NCI-H2227 treated with DMSO at 0.1 percent for 48 hours (cell line): ENCODE measurements at regions not wholly inside any gene's neighbourhood (a gene's known extent, or its start where the extent isn't known, plus 50 kb on each side); places are given as distances from the start of the nearest gene placed in this dataset.
A peak's percentile ranks its signal among the peaks of the same experiment; 100 is the strongest.
"Not testable (repeated sequence)": the region's sequence is repeated elsewhere in the genome, so short reads cannot be mapped to it uniquely, and the experiment has no call there.

Experiments used
- DNase-seq: peaks from one replicate; lab custom pipeline; 2025; lab: John Stamatoyannopoulos, UW

DNA sequence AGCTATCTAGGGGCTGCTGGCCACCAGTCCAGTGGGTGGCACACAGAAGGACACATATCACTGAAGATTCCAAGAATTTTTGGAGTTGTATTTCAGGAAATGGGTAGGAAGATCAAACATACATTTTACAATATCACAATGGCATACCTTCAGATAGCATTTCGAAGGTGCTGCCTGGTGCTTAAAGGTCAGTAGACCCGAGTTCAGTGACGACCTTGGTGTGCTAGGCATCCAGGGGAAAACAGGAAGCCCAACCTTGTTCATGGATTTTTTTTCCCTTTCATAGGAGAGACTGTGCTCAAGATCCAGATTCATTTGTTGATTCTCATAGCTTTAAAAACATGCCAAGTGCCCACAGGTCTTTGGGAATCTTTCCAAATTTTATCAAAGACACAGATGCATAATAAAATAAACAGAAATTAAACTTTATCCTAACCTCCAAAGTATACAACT, 51.0 kb upstream of the RCBTB2 start:
- DNase-seq = no peak

DNA sequence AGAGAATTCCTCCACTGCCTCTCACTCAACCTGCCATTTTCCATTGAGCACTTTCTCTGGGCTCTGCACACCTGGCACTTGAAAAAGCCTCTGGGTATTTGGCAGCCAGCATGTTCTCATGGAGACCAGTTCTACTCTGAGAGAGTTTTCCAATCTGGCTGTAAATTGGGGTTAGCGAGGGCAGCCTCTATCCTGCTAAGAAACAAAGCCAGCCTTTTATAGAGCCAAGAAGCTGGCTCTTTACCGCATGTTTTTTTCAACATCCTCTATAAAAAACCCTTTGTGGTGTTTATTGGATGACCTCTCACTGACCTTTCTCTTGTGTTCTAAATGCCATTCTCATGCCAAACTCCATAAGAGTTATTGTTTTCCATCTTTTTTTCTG, 52.6 kb upstream of the RCBTB2 start:
- peak; percentile 36 for DNase-seq

DNA sequence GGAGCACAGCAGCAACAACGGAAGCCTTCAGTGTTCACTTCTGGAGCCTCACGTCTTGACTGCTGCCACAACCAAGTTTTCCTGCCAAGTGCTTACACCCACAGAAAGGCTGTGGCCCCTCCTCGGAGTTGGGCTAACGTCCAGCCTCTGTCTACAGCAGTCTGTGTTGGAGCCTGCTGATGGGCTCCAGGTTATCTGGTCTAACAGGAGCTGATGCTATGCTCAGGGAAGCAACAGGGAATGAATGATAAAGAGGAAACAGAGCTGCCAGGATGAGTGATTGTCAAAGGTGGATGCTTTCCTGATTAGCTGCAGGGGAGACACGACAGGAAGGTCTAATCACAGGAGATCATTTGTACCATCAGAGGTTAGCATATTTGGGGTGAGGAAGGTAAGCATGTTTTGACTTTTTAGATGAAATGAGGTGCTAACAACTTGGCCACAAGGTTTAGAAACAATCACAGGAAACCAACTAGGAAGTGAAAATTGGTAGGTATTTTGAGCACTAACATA, 53.8 kb upstream of the RCBTB2 start:
- no peak for DNase-seq

DNA sequence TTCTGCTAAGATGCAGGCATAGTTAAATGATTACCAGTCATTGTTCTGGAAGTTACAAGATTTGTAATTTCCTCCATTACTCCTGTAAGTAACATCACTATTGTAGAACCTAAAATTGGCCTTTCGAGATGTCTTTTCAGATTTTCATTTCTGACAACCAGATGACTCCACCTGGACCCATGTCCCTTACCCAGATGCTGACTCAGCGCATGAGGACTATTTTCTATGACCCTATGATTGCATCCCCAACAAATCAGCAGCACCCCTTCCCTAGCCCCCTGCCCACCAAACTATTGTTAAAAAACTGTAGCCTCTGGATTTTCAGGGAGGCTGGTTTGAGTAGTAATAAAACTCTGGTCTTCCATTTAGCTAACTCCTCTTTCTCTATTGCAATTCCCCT, 55.2 kb upstream of the RCBTB2 start:
- no peak for DNase-seq

DNA sequence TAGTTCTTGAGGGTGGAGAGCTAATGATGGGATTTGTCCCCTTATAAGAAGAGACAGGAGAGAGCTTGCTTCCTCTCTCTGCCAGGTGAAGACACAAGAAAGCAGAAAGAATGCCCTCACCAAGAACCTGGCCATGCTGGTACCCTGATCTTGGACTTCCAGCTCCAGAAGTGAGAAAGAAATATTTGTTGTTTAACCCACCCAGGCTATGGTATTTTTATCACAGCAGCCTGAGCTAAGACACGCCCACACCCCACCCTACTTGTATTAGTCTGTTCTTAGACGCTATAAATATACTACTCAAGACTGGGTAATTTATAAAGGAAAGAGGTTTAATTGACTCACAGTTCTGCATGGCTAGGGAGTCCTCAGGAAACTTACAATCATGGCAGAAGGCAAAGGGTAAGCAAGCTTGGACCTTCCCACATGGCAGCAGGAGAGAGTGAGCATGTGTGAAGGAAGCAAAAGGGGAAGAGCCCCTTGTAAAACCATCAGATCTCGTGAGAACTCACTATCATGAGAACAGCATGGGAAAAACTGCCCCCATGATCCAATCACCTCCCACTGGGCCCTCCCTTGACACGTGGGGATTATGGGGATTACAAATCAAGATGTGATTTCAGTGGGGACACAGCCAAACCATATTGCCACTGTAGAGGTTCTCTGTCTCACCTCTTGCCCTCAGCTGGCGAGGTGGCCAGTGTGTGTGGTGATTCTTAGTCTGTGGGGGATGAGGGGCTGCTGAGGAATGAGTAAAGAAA, 57.4 kb upstream of the RCBTB2 start:
- DNase-seq = no peak

DNA sequence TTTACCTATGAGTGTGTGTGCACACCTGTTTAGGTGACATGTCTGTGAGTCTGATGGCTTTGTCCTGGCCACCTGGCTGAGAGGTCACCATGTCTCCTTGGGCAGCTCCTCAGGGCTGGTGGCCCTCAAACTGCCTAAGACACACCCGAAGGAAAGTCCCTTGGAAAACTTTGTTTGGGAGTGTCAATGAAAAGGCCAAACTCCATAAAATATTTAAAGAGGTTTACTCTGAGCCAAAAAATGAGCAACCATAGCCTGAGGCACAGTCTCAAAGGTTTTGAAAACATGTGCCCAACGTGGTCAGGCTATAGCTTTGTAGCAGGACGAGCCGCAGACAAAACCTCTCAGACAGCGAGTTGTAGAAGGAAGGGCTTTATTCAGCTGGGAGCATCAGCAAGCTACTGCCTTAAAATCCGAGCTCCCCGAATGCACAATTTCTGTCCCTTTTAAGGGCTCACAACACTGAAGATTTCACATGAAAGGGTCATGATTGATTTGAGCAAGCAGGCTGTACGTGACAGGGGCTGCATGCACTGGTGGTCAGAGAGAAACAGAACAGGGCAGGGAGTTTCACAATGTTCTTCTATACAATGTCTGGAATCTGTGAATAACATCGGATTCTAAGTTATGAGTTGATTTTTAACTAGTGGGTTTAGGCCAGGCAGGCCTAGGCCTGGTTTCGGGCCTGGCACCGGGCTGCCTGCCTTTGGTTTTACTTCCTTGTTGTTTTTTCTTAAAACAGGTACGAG, 58.4 kb upstream of the RCBTB2 start:
- not testable (repeated sequence) for DNase-seq

DNA sequence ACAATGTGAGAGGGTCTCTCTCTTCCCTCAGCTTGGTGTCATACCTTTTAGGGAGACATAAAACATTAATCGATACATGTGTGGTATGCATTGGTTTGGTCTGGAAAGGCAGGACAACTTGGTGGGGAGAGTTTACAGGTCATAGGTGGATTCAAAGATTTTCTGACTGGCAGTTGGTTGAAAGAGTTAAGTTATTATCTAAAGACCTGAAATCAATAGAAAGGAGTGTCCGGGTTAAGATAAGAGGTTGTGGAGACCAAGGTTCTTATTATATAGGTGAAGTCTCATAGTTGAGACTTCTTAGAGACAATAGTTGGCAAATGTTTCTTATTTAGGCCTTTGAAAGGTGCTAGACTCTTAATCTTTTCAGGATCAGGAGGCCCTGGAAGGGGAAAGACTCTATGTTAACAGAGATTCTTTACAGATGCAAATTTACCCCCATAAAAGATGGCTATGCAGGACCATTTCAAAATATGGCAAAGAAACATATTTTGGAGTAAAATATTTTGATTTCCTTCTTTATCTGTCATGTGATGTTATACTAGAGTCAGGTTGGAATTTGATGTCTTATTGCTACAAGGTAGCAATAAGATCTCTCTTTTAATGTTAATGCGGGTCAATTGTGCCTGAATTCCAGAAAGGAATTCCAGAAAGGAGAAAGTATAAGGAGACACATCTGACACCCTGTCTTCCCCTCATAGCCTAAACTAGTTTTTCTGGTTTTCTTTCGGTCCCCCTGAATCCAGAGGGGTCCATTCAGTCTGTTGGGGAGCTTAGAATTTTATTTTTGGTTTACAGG, 59.2 kb upstream of the RCBTB2 start:
- no peak for DNase-seq

DNA sequence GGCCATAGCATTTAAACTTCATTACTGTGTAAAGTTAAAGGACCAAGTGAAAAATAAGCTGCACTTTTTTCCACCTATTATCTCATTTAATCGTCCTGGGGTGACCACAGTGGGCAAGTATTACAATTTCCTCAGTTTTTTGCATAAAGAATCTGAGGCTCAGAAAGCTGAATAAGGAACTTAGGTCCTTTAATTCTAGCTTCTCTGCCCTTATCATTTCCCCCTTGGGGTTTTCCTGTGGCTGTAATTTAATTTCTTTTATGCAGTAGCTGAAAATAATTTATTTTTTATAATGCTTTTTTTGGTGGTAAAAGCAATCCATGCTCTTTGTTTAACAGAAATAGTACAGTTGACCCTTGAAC, 59.8 kb upstream of the RCBTB2 start:
- DNase-seq = no peak

DNA sequence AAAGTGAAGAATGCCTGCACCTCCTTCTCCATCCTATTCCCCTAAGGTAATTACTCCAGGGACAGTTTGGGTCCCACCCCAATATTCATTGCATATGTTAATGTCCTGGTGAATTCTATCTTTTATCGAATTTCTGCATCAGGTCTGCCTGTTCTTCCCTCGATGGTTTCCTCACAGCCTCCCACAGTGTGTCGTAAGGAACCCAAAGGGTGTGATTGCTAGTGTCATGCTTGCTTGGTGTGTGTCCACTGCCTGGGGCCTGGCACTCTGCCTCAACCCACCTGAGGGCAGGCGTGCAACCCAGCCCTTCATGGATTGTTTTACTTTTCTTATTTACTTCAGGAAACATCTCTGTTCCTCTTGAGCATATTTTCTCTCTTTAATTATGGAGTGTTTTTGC, 60.2 kb upstream of the CYSLTR2 start:
- DNase-seq = no peak

DNA sequence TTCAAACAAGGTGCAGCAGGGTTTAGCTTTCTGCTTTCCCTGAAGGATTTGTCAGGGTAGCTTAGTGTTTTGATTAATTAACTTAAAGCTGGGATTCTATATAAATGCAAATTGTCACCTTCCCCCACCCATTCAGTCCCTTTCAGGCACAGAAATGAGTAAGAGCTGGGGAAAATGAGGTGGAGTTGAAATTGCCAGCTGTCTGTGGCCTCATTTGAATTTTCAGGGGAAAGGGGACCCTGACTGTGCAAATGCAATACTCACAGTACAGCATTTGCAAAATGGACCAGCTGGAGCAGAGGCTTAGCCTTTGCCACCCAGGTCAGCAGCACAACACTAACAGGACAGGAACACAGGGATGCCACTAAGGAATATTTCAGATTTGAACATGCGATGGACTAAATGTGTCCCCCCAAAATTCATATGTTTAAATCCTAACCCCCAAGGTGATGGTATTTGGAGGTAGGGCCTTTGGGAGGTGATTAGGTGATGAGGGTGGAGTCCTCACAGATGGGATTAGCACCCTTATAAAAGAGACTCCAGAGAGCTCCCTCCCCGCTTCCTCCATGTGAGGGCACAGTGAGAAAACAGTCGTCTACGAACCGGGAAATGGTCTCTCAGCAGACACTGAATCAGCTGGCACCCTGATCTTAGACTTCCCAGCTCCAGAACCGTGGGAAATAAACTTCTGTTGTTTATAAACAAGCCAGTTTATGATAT, 59.5 kb upstream of the CYSLTR2 start:
- no peak for DNase-seq

DNA sequence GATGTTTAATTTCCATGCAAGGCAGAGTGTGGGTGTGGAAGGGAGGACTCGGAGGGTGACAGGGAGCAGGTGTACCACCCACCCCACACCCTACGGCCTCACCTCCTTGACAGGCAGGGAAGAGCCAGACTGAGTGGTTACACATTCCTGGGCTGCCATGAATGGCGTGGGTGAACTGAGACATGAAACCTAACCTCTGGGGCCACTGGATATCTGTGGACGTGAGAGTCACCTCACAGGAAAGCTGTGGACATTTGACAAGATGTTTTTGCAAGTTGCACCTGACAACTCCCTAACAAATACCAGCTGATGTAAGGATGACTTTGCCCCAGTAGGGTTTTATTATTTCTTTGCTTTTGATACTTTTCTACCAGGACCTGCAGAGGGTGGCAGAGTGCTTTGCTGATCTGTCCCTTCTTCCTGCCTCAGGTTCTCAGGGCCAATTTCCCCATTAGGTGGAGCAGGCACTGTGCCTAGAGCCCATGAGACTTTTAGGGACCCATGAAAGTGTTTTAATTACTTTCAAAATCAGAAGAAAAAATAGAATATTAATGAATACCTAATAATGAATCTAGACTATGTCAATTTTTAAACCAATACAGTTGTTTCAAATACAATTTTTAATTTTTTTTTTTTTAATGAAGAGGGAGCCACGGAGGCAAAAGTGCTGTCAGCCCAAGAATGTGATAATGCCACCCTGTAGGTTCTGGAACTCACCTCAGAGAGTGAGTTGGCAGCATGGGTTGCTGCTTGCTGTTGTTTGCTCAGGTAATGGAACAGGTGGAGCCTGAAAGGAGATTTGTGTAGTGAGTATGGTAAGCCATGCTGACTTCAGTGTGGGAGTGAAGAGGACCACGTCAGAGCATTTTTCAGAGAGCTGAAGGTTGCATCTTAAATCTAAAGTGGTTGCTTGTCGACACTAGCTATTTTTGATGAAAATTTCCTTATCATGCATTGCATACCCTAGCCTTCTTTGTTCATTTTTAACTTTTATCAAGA, 58.0 kb upstream of the CYSLTR2 start:
- DNase-seq = no peak

DNA sequence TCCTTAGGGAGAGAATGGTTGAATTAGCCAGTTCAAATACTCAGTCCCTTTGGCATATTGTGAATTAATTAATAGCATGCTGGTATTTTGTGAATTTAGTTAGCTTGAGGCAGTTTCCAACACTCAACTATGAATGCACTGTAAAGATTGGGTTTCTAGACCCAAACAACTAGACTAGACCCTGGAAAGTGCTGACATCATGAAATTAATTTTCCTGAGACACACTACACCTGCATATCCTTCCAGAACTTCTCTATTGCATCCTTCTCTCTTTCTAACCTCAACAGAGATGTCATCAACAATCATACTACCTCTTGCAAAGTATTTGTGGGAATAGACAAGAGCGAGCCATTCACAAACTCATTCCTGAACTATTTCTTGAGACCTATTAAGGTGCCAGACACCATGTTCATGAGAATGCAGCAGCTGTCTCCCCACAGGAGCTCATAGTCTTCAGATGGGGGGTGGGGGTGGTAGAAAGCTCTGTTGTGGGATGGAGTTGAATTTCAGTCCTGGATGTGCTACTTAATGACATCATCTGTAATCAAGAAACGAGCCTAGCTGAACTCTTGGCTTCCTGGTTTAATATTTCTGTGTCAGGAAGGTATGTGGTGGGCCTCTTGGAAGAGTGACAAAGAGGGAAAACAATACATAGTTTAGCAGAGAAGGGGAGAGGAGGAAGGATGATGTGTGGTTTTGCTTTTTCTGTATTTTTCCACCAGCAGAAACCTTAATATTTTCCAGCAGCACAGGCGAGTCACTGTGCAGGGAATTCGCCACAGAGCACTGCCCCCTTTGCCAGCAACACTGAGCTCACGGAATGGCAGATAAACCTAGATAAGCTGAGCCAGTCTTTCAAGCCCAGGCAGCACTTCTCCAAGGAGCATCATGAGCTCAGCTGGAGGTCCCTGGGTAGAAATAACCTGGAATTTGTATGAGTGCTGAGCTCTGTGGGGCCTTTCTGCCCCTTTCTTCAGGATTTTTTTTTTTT, 53.1 kb upstream of the CYSLTR2 start:
- DNase-seq = no peak

DNA sequence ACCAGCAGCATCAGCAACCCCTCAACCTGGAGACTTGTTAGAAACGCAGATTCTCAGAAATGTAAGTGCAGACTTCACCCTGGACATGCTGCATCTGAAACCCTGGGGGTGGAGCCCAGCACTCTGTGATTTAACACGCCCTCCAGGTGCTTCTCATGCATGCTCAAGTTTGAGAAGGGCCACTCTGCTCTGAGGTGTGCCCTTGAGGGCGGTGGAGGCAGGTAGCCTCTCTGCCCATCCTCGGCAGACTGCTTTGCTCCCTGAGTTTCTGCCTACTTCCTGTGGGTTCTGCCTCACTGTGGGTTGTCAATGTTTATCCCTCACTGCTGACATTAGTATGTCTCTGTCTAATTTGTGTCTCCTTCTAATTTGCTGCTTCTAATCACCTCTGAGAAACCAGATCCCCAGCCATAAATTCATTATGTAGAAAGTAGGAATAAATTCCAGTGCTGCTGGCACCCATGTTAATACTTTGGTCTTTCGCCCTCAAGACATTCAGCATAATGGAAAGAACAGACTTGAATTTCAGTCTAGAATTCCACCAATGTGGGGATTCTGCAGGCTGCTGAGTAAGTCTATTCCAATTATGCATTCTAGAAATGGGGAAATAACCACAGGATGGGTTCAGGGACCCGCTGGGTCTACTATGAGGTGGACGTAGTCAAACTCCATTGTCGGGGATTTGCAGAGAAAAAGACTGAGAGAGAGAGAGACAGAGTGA, 51.3 kb upstream of the CYSLTR2 start:
- DNase-seq = no peak

DNA sequence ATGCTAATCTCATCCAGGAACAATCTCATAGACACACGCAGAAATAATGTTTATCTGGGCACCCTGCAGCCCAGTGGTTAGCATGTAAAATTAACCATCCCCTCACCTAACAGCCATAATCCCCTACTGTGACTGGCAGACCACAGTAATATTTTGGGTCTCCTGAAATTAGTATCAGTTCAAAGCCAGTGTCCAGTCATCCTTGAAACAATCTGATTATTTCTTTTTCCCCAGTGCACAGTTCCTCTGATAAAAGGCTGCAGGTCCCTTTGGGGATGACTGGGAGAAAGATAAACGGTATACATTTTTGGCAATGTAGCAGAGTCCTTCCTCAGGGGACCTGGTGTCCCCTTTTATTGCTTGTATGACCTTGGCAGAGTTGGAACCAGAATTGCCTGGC, 50.4 kb upstream of the CYSLTR2 start:
- no peak for DNase-seq
